Frontal cortex (tissue), 3 donors: ENCODE measurements at regions not wholly inside any gene's neighbourhood (a gene's known extent, or its start where the extent isn't known, plus 50 kb on each side); places are given as distances from the start of the nearest gene placed in this dataset.
"Not testable (repeated sequence)": the region's sequence is repeated elsewhere in the genome, so short reads cannot be mapped to it uniquely, and the experiment has no call there.

ENCODE experiments used
- DNase-seq, 2 donors: peaks; one replicate each; pipeline ENCODE4 v3.0.0; 2012; ENCODE audit warnings: low spot score in 2 of 2
- FAIRE-seq: peaks from 2 replicates; lab custom pipeline; 2012; peaks lifted over from hg19 to GRCh38; lab: Jason Lieb, UNC
- donor health status: control.
- donor health status: control.
- donor health status: control.

GRCh38 chr5:40172721-40173120 is 507.0 kb upstream of the PTGER4 start:
- FAIRE-seq (no peak), DNase-seq (no peak)

DNA sequence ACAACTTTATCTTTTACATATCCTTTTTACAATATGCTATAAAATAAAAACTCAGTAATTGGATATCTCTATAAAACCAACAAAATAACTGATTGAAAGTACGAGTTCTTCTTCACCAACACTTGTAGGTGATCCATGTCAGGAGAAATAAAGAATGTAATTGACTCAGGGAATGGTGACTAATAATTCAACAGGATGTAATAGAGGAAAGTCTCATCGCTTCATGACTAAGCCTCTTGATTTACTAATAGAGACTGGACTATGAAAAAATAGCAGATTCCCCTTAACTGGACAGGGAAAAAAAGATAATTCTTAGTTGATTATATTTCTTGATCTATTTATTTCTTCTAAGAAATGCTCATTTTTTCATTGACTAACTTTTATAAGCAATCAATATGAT is 507.7 kb upstream of the PTGER4 start:
- DNase-seq (no peak), FAIRE-seq (no peak)

DNA sequence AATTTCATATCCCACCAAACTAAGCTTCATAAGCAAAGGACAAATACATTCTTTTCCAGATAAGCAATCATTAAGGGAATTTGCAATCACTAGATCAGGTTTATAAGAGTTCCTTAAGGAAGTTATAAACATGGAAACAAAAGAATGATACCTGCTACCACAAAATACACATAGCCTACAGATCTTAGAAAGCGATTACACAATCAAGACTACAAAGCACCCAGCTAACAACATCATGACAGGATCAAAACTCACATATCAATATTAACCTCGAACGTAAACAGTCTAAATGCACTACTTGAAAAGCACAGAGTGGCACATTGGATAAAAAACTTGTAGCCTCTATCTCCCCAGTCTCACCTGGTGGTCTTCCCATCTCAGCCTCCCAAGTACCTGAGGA is 512.4 kb upstream of the PTGER4 start:
- no peak for FAIRE-seq

GRCh38 chr5:40166802-40167201 is 512.9 kb upstream of the PTGER4 start:
- DNase-seq (no peak), FAIRE-seq (no peak)

More for the DNA sequence above, 512.4 kb upstream of the PTGER4 start:
- DNase-seq = no peak

DNA sequence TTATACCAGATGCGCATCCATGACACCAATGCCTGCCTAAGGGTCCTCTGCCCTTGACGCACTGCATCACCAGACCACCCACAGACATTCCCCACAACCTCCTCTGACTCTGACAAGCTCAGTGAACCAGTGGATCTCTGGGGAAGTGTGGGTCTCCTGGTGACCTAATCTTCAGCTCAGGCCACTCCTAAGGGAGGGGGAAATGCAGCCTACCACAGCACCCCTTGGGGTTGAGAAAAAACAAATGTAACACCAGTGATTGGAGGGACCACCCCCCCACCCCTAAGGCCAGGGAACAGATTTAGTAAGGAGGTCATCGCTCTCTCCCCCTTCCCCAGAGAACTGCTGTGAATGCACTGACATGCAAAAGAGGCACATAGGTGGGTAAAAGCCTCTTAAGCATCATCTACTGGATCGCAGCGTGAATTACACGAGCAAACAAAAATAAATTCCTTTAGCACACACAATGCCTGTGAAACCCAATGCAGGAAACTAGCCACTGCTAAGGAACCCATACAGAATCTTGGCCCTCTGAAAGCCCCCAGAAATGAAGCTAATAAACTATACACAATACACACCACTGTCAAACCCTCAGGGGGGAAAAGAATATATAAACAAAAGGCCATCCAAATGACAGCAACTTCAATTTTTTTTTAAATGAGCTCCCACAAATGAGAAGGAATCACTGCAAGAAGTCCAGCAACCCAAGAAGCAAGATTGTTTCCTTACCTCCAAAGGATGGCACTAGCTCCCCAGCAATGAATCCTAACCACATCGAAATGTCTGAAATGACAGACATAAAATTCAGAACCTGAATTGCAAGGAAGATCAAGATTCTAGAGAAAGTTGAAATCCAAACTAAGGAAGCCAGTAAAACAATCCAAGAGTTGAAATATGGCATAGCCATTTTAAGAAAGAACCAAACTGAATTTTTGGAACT is 513.7 kb upstream of the PTGER4 start:
- DNase-seq (no peak), FAIRE-seq (no peak)

DNA sequence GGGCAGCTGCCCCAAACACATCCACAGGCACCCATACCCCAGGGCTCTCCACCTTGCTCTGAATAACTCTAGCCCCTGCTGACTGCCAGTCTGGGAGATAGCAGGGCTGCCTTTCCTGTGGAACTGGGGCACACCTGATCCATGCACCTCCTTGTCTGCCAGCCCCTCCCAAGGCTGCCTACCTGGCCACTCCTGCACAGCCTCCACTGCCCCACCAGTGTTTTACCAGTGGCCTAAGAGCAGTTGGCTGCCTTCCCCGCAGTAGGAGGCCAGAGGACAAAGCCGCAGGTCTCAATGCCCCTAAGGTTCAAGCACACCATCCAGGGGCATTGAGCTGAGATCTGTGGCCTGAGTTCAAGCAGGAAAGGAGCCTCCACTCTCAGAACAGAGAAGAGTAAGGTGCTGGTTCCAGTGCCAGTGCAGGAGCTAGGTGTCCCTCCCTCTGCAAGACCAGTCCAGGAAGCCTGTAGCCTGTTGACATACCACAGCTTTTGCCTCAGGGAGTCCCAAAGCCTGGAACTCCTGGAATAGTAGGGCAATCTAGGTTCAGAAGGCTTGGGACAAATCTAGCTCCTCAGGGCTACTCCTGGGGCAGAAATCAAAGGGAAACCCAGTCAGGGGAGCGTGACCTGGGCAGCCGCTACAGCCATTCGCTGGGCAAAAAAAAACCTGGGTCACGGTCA is 514.5 kb upstream of the PTGER4 start:
- DNase-seq (no peak), FAIRE-seq (no peak)

DNA sequence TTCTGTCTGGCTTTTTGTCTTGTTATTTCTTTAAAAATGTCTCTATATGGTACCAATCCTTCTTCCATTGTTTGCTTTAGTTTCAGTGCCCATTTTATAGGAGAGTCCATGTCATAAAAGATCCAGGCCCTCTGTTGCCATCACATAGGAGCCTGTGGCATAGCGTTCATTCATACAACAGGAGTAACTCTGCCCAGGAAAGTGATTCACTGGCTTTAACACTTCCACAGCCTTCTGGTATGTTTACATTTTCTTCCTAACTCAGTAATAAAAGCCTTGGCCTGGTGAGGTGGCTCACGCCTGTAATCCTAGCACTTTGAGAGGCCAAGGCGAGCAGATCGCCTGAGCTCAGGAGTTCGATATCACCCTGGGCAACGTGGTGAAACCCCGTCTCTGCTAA is 519.3 kb upstream of the PTGER4 start:
- DNase-seq (no peak), FAIRE-seq (no peak)

GRCh38 chr5:40154194-40154593 is 525.5 kb upstream of the PTGER4 start:
- FAIRE-seq (no peak), DNase-seq (no peak)

- no peak for DNase-seq
- FAIRE-seq = no peak
These were observed 528.8 kb upstream of the PTGER4 start for GRCh38 chr5:40150896-40151295.

DNA sequence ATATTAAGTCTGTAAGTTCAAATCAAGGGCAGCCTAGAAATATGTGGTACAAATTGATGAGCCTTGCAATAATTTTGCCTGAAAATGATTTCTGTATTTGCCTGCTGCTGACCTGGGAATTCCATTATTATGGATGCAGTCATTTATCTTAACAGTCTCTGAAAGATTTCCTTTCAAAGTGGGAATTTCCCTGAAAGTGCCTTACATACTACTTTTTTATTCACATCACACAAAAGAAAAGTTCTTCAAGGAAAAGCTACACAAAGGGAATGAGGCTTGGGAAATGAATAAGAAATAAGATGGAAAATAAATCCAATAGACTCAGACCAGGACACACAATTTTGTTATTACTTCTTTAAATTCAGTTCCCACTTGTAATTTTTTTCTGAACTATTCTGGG is 537.8 kb upstream of the PTGER4 start:
- DNase-seq = no peak
- no peak for FAIRE-seq

- no peak for FAIRE-seq
- DNase-seq = no peak
These were observed 538.3 kb upstream of the PTGER4 start for GRCh38 chr5:40141418-40141817.

DNA sequence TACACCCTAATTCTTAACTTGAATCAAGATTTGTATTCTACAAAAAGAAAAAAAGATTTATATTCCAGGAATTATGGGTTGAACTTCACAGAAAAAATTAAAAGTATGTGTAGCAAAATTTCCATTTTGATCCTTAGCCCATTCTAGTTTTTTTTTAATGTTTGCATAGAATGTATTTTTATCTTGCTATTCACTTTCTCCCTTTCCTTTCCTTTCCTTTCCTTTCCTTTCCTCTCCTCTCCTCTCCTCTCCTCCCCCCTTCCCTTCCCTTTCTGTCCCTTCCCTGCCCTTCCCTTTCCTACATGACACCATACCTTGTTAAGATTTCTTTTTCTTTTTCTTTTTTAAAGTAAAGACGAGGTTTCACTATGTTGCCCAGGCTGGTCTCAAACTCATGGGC is 542.5 kb upstream of the PTGER4 start:
- FAIRE-seq = no peak
- no peak for DNase-seq

DNA sequence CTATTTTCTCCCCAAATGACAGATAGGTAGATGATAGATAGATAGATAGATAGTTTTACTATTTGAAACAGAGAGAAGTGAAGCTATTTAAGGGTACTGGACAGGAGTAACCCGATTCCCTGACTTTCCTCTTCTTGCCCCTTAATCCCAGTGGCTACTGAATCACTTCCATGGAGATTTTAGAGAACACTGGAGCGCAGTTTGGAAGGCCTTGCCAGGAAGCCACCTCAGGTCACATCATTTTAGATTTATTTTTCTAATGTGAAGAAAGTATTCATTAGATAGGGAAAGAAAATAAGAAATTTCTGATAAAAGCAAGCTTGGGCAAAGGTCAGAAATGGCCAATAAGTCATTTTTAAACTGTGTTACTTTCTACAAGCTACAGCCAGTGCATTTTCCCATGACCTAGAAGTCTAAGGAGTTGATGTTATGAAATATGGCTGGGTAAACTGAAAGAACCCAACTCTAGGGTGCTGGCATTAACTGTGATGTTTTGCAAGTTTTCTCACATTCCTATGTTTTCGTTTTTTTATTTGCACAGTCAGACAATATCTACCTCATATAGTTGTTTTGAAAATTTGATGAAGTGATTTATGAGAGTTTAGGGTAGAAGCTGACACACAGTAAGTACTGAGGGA is 544.7 kb upstream of the PTGER4 start:
- no peak for FAIRE-seq
- DNase-seq = no peak

DNA sequence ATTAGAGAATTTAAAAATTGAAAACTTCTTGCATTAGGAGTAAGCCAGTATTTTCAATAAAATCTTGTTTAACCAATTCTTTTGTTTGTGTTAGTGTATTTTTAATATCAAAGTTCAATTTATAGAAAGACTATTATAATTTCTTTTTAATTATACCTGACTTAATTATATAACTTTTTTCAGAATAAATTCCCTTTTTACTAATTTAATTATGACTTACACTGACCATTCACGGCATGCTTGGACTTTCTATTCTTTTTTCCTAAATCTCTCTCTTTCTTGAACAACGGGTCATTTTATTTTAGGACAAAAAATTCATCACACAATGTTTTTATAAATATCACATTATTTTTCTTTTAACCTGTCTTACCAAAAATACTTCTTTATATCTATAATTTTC is 555.3 kb upstream of the PTGER4 start:
- DNase-seq (no peak), FAIRE-seq (peak; percentile 31)

GRCh38 chr5:40121236-40121635 is 558.5 kb upstream of the PTGER4 start:
- no peak for DNase-seq
- no peak for FAIRE-seq

DNA sequence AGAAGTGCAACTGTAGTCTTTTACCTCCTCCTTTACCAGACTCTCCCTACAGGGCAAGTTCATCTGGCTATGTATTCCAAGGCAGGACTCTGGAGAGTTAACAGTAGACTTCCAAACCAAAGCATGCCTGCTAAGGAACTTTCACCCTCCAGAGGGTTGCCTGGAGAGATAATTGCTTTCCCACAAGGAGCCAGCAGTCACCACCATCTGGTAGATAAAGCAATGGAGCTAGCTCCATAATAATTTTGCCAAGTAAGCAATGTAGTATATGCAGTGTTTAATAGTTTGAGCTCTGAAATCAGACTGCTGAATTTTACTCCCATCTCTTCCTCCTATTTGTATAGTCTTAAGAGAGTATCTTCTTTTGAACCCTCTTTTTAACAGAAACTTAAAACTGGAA is 566.8 kb upstream of the PTGER4 start:
- FAIRE-seq = no peak
- no peak for DNase-seq

- DNase-seq, FAIRE-seq: not testable (repeated sequence)
These were observed 568.7 kb upstream of the PTGER4 start for GRCh38 chr5:40111036-40111435.

- DNase-seq, FAIRE-seq: not testable (repeated sequence)
These were observed 570.8 kb upstream of the PTGER4 start for GRCh38 chr5:40108764-40109390.

GRCh38 chr5:40107786-40108185 is 571.9 kb upstream of the PTGER4 start:
- FAIRE-seq, DNase-seq: not testable (repeated sequence)

DNA sequence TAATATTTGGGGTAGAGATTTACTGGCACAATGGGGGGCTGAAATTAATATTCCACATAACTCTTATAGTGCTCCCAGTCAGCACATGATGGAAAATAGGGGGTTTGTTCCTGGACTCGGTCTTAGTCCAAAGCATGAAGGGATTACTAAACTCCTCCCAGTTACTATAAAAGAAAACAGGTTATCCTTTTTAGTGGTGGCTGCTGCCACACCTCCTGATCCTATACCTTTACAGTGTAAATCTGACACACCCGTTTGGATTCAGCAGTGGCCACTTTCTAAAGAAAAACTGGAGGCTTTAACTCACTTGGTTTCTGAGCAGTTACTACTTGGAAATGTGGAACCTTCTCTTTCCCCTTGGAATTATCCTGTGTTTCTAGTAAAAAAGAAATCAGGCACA is 572.9 kb upstream of the PTGER4 start:
- no peak for DNase-seq

More for the DNA sequence above, 572.9 kb upstream of the PTGER4 start:
- FAIRE-seq = no peak
